HG02678 (cell line): ENCODE measurements at regions not wholly inside any gene's neighbourhood (a gene's known extent, or its start where the extent isn't known, plus 50 kb on each side); places are given as distances from the start of the nearest gene placed in this dataset.

Experiments used
- ATAC-seq: cut with Tn5 transposase; IDR thresholded peaks from one replicate; pipeline ENCODE4 v1.9.1; 2021; ENCODE audit warnings: mild to moderate bottlenecking, moderate library complexity; ENCODE audit not compliant: unreplicated experiment

DNA sequence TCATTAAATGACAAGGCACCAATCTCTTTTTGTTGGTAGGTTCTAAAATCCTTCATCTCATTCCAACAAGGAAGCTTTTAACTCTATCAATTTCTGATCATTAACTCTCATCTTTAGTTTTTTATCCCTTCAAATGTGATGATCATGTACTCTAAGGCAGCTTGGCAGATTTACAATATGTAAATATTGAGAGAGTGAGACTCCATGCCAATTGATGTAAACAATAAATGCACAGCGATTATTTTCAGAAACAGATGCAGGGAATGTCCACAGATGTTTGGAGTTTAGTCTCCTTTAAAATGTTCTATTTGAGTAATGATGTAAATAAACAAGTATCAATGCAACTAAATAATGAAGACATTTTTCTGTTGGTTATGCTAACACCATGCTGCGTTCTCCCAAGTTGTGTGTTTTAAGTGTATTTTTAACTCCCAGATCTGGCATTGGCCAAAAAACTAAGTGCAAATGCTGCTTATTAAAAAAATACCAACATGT is 213.8 kb downstream of the AHR start:
- ATAC-seq: no peak

DNA sequence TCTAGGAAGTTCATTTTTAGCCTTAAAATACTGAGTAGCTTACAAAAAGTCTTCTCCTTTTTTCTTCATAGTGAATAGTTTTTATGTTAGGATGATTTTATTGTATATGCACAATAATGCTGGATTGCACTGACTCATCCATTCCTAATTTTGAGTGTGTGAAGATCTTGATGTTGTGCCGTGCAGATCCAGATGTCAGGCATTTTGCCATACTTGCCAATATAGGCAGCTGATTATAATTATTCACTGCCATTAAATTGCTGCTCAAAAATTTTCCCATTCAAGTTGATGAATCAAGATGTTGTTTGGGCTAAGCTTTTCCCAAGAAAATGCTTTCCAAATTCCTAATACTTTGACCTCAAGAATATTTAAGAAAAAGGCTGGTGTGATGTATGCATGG is 218.3 kb downstream of the AHR start:
- ATAC-seq: no peak

DNA sequence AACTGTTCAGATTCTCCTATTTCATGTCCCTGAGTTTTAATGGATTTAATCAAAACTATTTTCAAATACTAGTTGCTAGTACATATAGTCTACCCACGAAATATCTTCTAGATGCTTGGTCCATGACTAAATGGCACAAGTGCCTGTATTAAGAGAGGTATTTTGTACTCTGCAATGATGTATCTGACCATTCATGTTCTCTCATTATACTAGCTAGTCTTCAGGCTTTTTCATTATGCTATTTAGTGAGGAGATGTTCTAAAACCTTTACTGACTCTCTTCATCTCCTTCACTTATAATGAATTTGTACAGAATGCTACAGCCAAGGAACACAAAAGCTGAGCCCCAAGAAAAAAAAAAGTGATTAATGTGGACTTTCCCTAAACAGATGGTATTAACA is 222.5 kb downstream of the AHR start:
- ATAC-seq: no peak

DNA sequence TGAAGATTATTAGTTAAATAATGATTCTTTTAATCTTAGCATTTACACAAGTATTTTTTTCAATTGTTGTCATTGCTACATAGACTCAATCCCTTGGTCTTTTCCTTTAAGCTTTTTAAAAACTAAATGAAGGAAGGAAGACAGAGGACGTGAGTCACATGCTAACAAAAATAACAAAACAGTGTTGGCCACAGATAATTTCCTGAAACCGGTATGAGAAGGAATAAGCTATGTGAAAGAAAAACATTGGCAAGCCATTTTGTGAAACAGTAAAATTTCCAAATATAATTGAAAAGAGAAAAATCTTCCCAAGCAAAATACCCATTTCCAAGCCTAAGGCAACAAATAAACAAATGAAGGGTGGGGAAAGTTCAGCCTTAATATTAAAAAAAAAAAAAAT is 223.0 kb downstream of the AHR start:
- no peak for ATAC-seq

DNA sequence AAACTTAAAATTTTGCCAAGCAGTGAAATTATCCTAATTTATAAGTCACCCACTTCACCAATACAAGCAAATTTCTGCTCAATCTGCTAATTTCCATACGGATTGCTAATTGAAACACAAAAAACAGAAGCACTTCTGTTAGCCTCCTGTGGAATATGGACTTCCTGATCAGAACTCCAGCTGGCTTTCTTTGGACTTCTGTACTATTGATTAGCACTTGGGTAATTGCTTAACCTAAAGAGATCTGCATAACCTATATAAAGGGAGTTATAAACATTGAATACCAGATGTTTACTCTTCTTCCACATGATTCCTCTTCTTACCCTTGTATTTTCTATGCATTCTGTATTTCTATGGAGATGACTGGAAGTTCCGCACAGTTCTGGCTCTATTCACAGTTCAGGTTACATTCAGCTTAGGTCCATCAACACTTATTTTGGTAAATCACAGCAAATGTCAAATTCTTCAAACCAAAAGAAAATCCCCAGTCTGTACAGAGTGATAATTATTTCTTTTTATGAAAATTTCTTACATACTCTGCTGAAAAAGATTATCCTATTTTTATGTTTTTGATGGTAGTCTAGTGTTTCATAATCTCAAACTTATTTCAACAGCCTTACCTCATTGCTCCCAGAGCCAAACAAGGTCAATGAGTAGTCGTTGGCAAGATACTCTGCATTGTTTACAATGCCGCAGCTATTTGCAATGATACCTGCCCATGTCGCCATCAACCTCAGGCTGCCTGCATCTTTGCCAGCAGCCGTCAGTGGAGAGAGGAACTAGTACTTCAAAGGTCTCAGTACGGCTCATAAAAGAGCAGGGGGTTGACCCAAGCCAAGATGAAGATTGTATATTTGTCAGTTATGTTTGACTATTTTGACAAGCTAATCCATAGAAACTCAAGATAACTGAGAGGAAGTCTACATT is 225.6 kb downstream of the AHR start:
- no peak for ATAC-seq

DNA sequence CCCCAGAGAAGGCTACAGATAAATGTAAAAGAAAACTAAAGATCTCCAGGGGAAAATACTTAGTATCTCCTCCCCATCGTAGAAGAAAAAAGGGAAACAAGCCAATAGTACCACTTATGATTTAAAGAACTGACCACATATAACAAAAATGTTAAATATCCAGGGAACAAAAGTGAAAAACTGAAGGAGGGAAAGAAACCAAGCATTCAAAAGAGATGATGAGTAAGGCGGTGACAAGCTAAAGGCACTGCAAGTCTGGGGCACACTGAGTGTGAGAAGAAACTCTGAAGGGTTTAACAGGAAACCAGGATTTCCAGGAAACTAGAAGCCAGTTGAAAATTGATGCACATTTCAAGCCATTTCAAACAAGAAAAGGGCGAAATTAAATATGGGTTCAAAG is 226.3 kb downstream of the AHR start:
- no peak for ATAC-seq

DNA sequence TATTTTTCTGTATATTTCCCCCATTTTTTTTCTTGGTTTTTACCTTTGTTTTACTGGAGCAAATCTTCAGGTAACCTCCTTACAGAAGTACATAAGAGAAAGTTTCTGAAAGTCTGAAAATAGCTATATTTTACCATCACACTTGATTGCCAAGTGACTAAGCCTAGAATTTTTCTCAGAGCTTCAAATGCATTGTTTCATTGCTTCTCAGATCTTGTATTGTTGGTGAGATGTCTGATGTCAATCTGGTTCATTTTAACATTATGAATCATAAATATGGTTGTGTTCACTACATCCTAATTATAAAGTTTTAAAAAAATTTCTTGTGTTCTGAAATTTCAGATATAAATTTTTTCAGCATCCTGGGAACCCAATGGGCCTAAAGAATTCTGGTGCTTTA is 228.2 kb downstream of the AHR start:
- no peak for ATAC-seq

DNA sequence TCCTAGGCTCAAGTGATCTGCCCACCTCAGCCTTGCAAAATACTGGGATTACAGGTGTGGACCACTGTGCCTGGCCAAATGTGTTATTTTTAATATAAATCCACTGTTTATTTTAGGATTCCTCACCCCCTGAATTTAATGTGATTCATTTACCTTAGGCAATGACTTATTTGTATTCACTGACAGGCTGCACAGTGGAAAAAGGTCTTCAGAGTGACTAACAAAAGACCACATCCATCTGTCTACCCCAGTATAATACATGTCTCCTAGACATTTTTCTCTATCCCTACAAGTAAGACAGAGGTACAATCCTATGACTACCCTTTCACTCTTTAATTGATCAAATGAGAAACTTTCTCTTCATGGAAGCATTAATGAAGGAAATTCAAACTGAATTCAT is 230.2 kb downstream of the AHR start:
- no peak for ATAC-seq

DNA sequence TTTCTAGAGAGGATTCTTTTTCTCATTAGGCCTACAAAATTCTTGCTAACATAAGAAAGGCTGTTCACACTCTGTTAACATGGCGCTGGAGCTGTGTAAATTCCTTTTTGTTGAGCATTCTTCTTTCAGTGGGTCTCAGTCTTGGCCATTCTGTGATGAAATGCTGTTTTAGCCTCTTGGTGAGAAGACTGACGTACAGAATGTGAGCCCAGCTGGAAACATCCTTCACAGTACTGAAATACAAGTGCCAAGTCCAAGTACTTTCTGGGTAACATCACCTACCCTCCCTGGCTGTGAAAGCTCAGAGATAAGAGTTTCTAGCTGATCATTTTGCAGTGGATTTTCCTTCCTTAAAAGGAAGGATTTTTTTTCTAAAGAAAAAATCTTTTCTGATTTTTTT is 231.8 kb downstream of the AHR start:
- ATAC-seq: no peak

DNA sequence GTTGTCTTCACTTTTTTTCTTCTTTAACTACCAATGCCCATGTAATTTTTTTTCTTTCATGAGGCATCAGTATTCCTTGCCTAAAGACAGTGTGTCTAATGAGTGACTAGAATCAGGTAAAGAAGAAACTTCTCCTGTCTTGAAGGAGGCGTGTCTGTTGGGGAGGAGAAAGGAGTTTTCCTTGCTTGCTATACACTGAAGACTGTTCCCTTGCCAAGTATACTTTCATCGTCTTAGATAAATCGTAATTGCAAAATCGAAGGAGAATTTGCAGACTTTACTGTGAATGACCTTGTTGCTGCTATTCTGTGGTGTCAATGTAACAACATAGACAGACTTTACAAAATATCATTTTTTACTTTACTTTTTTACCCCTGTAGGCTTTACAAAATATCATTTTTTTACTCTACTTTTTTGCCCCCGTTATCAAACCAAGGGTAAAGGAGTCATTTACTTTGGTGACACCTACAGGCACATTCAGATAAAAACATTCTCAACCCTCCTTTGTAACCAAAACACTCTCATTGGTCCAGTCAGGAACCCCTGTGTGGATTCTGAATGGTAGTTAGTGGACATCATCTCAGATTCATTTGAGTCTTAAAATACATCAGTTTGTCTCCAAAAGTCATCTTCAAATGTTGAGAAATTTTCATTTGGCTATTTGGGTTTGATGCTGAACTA is 232.4 kb downstream of the AHR start:
- peak; percentile 71 for ATAC-seq

DNA sequence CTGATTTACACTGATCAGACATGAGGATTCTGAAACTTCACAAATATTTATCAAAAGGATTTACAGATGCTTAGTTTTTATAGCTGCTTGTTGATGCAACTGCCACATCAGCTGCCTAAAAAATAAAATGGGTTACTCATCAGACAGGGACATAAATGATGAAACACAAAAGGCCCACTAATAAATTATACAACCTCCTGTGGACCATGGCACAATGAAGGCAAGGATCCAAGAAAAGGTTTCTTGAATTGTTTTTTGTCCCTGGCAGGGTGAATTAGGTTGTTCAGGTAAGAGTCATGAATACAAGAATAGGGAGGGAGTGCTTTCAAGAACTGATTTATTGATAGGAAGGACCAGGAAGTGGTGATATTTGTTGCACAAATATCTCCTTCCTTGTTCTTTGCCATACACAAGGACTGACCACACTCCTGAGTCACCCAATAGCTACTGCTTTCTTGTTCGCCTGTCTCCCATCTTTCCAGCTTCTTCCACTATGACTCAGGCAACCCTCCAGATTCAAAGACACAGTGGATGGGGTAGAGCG is 234.5 kb downstream of the AHR start:
- ATAC-seq: no peak

DNA sequence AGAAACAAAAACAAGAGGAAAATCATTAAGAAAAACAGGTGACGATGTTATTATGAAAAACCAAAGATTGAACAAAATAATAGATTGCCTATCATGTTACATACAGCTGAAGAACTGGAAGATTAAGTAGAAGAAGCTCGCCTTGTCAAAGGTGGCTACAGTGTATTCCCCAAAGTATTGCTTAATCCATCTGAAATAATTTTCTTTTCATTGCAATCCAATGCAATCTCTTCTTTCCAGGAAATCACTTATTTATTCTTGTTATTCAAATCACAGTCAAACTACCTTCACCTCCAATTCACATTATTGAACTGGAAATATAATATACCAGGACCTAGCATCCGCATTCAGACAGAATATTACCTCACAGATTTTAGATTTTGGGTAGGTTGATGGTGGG is 235.9 kb downstream of the AHR start:
- no peak for ATAC-seq

DNA sequence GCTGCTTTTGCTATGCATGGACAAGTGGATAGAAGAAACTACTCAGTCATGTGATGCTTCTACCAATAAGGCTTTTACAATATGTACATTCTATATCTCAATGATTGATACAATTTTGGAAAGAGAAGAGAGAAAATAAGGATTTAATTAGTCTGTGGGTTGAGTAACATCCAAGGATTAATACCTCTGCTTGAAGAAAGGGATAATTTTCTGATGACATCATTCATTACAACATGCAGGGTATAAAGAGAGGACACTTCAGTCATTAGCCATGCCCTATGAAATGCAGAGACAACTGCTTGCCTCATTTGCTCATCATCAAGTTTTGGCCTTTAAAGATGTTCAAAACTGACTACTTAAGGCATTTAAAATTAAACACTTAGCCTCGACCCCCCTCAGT is 237.3 kb downstream of the AHR start:
- ATAC-seq: no peak

DNA sequence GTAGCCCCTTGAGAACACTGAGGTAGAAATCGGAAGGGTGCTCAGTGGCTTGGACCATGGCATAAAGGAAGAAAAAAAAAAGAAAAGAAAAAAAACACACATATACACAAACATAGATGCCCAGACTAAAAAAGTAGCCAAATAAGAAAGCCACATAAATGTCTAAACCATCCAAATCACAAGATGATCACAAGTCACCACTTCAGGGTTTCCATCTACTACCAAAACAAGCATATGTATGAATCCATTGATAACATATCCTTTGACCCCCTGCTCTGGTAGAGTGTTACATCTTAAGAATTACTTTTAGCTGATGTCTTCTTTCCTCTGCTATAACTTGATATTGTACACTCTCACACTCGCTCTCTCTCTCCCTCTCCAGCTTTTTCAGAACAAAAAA is 245.9 kb downstream of the AHR start:
- no peak for ATAC-seq

DNA sequence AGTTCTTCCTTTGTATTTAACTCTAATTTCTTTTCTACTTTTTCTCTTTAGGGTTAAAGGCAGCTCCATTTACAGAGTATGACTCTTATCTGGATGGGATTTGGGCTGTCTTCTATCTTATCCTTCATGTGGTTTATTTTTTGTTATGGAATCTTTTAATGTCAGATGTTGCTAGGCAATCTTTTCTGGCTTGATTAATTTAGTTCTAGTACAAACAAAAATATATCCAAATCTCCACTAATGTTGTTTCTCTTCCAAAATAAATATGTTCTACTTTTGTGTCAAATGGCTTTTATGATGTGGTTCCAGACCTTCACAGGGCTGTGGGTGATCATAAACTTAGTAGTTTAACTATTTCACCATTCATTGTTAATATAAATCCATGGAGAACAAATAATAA is 246.9 kb downstream of the AHR start:
- no peak for ATAC-seq

DNA sequence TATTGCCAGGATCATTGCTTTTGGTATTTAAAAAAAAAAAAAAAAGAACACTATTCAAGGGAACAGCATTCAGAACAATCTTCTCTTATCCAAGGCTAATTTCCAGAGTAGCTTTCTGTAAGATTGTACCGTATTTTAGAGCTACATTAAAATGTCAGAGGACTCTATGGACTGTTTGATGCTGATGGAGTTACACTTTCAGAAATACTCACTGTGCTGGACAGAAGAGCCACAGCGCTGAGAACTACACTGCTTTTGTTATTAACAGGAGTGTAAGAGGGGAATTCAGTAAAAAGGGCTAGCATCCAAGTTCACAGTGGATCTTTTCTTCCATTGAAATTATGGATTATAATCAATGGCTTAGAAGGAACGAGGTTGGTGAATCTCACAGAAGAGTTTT is 247.7 kb downstream of the AHR start:
- no peak for ATAC-seq

DNA sequence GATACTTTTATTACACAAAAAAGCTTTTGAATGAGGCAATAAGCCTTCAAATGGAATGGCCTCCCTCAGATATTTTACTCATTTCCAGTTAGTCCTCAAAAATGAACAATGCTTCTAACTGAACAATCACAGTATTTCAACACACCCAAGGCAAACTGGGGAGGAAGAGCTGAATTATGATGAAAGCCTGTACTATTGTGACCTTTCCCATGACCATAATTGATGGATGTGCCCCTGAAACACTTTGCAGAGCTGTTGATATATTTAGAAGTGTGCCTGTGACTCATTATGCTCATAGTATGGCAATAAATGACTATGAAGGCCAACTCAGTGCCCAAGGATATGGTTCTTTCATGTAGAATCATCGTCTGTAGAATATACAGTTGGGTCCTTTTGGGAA is 248.1 kb downstream of the AHR start:
- no peak for ATAC-seq

DNA sequence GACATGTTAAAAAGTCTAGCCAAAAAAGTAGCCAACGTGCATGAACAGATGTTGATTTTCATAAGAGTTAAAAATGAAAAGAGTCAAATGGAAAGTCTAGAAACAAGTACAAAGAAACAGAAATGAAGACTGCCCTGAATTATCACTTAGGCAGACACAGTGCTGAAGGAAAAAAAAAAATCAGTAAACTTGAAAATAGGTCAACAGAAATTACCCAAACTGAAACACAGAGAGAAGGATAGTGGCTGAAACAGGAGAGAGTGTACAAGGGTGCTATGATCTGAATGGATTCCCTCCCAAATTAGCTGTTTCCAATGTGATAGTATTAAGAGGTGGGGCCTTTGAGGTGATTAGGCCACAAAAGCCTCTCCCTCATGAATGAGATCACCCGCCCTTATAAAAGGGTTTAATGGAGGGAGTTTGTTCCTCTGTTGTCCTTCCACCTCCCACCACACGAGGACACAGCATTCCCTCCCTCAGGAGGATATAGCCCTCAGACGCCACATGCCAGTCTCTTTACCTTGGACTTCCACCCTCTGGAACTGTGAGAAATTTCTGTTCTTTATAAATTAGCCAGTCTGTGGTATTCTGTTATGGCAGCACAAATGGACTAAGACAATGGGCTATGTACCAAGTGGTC is 249.7 kb downstream of the AHR start:
- no peak for ATAC-seq

DNA sequence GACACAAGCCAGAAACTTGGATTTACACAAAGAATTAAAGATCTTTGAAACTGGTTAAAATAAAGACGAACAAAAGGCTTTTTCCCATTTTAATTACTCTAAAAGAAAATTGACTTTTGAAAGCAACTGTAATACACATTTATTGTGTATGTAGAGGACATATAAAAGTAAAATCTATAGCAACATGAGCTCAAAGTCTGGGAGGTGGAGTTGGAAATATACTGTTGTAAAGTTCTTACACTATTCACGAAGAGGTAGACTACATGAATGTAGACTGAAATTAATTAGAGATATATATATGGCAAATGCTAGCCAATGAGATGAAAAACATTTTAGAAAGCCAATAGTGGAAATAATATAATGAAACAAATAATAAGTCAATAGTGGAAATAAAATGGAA is 251.0 kb downstream of the AHR start:
- ATAC-seq: no peak

DNA sequence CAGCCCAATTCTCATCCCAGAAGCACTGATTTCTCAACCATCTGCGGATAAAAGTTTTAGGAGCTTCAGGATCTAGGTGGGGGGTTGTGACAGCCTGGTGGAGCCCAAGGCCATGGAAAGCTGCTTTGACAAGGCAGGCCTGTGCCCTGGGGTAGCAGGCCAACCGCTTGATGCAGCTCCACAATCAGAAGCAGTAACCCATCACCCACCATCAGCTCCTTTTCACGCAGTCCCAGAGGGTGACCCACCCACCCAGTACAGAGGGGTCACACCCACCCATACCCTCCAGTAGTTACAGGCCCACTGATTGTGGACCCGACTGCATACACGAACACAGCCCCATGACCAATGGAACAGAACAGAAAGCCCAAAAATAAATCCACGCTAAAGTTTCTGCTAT is 253.9 kb downstream of the AHR start:
- no peak for ATAC-seq

DNA sequence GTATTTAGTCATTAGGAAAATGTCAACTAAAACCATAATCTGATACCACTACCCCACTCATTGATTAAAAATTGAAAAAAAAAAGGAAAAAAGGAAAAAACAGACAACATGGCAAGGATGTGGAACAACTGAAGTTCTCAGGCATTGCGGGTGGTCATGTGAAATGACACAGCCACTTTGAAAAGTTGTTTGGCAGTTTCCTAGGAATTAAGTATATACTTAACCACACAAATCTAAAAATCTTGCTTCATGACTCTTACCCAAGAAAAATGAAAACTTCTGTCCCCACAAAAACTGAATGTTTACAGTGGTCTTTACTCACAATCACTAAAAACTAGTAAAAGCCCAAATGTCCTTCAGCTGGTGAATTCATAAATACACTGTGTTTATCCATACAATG is 254.5 kb downstream of the AHR start:
- no peak for ATAC-seq
